Endothelial cell of umbilical vein (primary cell): ENCODE measurements at regions not wholly inside any gene's neighbourhood (a gene's known extent, or its start where the extent isn't known, plus 50 kb on each side); places are given as distances from the start of the nearest gene placed in this dataset.

Source experiments
- BruUV-seq: library from RNA; stranded (reverse); fragments of 400-500 nt; replicated peaks from 2 replicates; lab custom pipeline; 2021; lab: Mats Ljungman, UMichigan
- CTCF ChIA-PET: fragments of 300-600, 350-600 bp; sonication (Branson Sonifier 250); formaldehyde crosslinking; loops from one replicate; lab custom pipeline; 2021; ENCODE audit warnings: antibody characterized with exemption, inconsistent platforms; lab: Charles Lee
- POLR2A ChIA-PET: fragments of 300-600, 350-600 bp; sonication (Branson Sonifier 250); formaldehyde crosslinking; loops from one replicate; lab custom pipeline; 2021; ENCODE audit warnings: antibody characterized with exemption, inconsistent platforms; lab: Charles Lee
- DNase-seq: peaks from one replicate; pipeline ENCODE4 v3.0.0-alpha.2; 2011; ENCODE audit warnings: low read depth, low spot score
- FAIRE-seq: peaks from 2 replicates; lab custom pipeline; 2011; peaks lifted over from hg19 to GRCh38; lab: Jason Lieb, UNC
- H2AFZ ChIP-seq: 2 replicates; pipeline ENCODE4 v1.6.0; 2012; ENCODE audit warnings: low read depth, low read length, control low read depth, inconsistent platforms
- H3K27ac ChIP-seq: 2 replicates; pipeline ENCODE4 v1.5.1; 2011; ENCODE audit warnings: low read depth, mild to moderate bottlenecking, control low read depth, low read length, moderate library complexity; ENCODE audit not compliant: insufficient read depth
- H3K27me3 ChIP-seq, 2 experiments: 2 replicates each; pipeline versions ENCODE4 v1.6.0 to v1.6.1; 2011; ENCODE audit warnings: low read length in 2 of 2, mixed read lengths in 1 of 2; ENCODE audit not compliant: control insufficient read depth in 2 of 2, insufficient read depth in 2 of 2
- H3K36me3 ChIP-seq, 2 experiments: 2 replicates in 1 of 2; 3 replicates in 1 of 2; pipeline ENCODE4 v1.5.1; 2011; ENCODE audit warnings: low read length in 2 of 2, mild to moderate bottlenecking in 1 of 2, moderate library complexity in 1 of 2; ENCODE audit not compliant: control insufficient read depth in 2 of 2, insufficient read depth in 2 of 2; ENCODE audit errors: extremely low read depth in 1 of 2
- H3K4me1 ChIP-seq: 3 replicates; pipeline ENCODE4 v1.5.1; 2011; ENCODE audit warnings: mild to moderate bottlenecking, low read length; ENCODE audit not compliant: control insufficient read depth, insufficient read depth; ENCODE audit errors: extremely low read depth
- H3K4me2 ChIP-seq: 2 replicates; pipeline ENCODE4 v1.6.1; 2011; ENCODE audit warnings: low read length, control low read depth, mixed read lengths; ENCODE audit not compliant: insufficient read depth
- H3K4me3 ChIP-seq, 3 experiments: fragments of 200-600 bp in 1 of 3; sonication (generic), shearing (Covaris generic) in 1 of 3; replicated peaks in 1 of 3; 2 replicates each; pipeline ENCODE4 v1.5.1; 2011 to 2016; ENCODE audit warnings: control low read depth in 3 of 3, low read length in 3 of 3, mild to moderate bottlenecking in 2 of 3, inconsistent platforms in 1 of 3, low read depth in 1 of 3, moderate library complexity in 1 of 3; ENCODE audit not compliant: insufficient read depth in 1 of 3
- H3K79me2 ChIP-seq: 2 replicates; pipeline ENCODE4 v1.6.0; 2012; ENCODE audit warnings: low read length, inconsistent platforms; ENCODE audit not compliant: control insufficient read depth, insufficient read depth
- H3K9ac ChIP-seq: replicated peaks from 2 replicates; pipeline ENCODE3; 2011; ENCODE audit warnings: low read length, control low read depth; ENCODE audit not compliant: insufficient read depth; ENCODE audit errors: extremely low read depth
- H3K9me1 ChIP-seq: replicated peaks from 3 replicates; pipeline ENCODE4 v1.6.0; 2011; ENCODE audit warnings: mild to moderate bottlenecking, low read length; ENCODE audit not compliant: control insufficient read depth, insufficient read depth; ENCODE audit errors: extremely low read depth
- H3K9me3 ChIP-seq: replicated peaks from 2 replicates; pipeline ENCODE4 v1.5.1; 2012; ENCODE audit warnings: low read length, inconsistent platforms; ENCODE audit not compliant: control insufficient read depth, insufficient read depth
- H4K20me1 ChIP-seq: replicated peaks from 2 replicates; pipeline ENCODE3; 2011; ENCODE audit warnings: mild to moderate bottlenecking, low read length; ENCODE audit not compliant: control insufficient read depth, insufficient read depth; ENCODE audit errors: extremely low read depth
- CTCF ChIP-seq, 2 donors: IDR thresholded peaks; 1 replicate in 1 of 2; 2 replicates in 1 of 2; pipeline ENCODE4 v1.5.1; 2011; ENCODE audit warnings: low read length in 2 of 2, mild to moderate bottlenecking in 2 of 2, moderate library complexity in 2 of 2, control low read depth in 1 of 2, inconsistent platforms in 1 of 2, low read depth in 1 of 2; ENCODE audit not compliant: insufficient read depth in 1 of 2; ENCODE audit errors: extremely low read depth in 1 of 2
- FOS ChIP-seq: IDR thresholded peaks from 2 replicates; pipeline ENCODE4 v1.6.1; 2011; ENCODE audit warnings: mild to moderate bottlenecking, low read length, moderate library complexity, borderline replicate concordance; ENCODE audit not compliant: insufficient read depth
- GATA2 ChIP-seq: IDR thresholded peaks from 2 replicates; pipeline ENCODE4 v1.7.0; 2011; ENCODE audit warnings: low read depth, mild to moderate bottlenecking, moderate library complexity, mixed read lengths, low read length; ENCODE audit not compliant: insufficient read length, insufficient read depth
- JUN ChIP-seq: IDR thresholded peaks from 2 replicates; pipeline ENCODE4 v1.6.1; 2011; ENCODE audit warnings: borderline replicate concordance, low read depth; ENCODE audit not compliant: insufficient read length, insufficient read depth
- MAX ChIP-seq: IDR thresholded peaks from 2 replicates; pipeline ENCODE4 v1.6.1; 2011; ENCODE audit not compliant: insufficient read depth, insufficient read length
- MYC ChIP-seq: IDR thresholded peaks from one replicate; pipeline ENCODE4 v1.6.1; 2011; ENCODE audit warnings: mild to moderate bottlenecking, low read depth, low read length
- POLR2A ChIP-seq: IDR thresholded peaks from 2 replicates; pipeline ENCODE4 v1.6.1; 2012; ENCODE audit warnings: low read depth, mild to moderate bottlenecking, control low read depth, low read length
- POLR2AphosphoS5 ChIP-seq: IDR thresholded peaks from 2 replicates; pipeline ENCODE4 v1.6.1; 2012; ENCODE audit warnings: low read depth, mild to moderate bottlenecking, control low read depth, low read length, moderate library complexity; ENCODE audit not compliant: insufficient read depth
- dilution Hi-C: fragments of 300-500 bp; cut with MboI; formaldehyde crosslinking; loops from one replicate; pipeline ENCODE4 v1.15.0; 2019; ENCODE audit warnings: low sequenced_read_pairs; ENCODE audit not compliant: extremely low pct_ligation_motif_present
- intact Hi-C: fragments of 100-400 bp; cut with micrococcal nuclease; formaldehyde crosslinking; loops from one replicate; pipeline ENCODE4 v1.10.0; 2022

- Histone ChIP-seq H3K9me3 (peaks cover 4% of the 10 kb centered on the region), H3K9ac (no peak overlapping the region), H3K79me2 (no peaks in the 10 kb centered on the region), H3K27ac (no peak overlapping the region), H2AFZ (no peak overlapping the region), H3K4me1 (no peaks in the 10 kb centered on the region), H3K4me2 (no peak overlapping the region), H3K36me3 (no peaks in the 10 kb centered on the region), H4K20me1 (no peaks in the 10 kb centered on the region), H3K27me3 (no peaks in the 10 kb centered on the region), H3K9me1 (no peaks in the 10 kb centered on the region), H3K4me3 (no peak overlapping the region)
- FAIRE-seq, result no peak
- no peak for DNase-seq
- TF ChIP-seq GATA2 (no peak), JUN (no peak), MYC (no peak), POLR2AphosphoS5 (no peak), POLR2A (no peak), MAX (no peak), CTCF (IDR thresholded peaks at IDR 0.05; ENCODE audit: extremely low read depth in 1 of 2, insufficient read depth in 1 of 2, low read depth in 1 of 2, low read length in 2 of 2) (no peak), FOS (no peak)
- intact Hi-C loops (no loop called here), dilution Hi-C loops (no loop called here)
- BruUV-seq, result no TSS peak
- CTCF ChIA-PET, result no interaction called here
- POLR2A ChIA-PET, result no interaction called here
Observed at GRCh38 chr4:189294574-189294973, 646.1 kb upstream of the FRG1 start.
